RCC 7860 (cell line): ENCODE measurements at regions not wholly inside any gene's neighbourhood (a gene's known extent, or its start where the extent isn't known, plus 50 kb on each side); places are given as distances from the start of the nearest gene placed in this dataset.
A peak's percentile ranks its signal among the peaks of the same experiment; 100 is the strongest.

Experiments used
- DNase-seq: peaks from one replicate; pipeline ENCODE4 v3.0.0-alpha.2; 2015; ENCODE audit warnings: low spot score
- FAIRE-seq: peaks from 2 replicates; lab custom pipeline; 2012; peaks lifted over from hg19 to GRCh38; lab: Jason Lieb, UNC

GRCh38 chr10:52642208-52642607 lies 130.4 kb downstream of the MBL2 start:
- no peak for FAIRE-seq
- DNase-seq = no peak

DNA sequence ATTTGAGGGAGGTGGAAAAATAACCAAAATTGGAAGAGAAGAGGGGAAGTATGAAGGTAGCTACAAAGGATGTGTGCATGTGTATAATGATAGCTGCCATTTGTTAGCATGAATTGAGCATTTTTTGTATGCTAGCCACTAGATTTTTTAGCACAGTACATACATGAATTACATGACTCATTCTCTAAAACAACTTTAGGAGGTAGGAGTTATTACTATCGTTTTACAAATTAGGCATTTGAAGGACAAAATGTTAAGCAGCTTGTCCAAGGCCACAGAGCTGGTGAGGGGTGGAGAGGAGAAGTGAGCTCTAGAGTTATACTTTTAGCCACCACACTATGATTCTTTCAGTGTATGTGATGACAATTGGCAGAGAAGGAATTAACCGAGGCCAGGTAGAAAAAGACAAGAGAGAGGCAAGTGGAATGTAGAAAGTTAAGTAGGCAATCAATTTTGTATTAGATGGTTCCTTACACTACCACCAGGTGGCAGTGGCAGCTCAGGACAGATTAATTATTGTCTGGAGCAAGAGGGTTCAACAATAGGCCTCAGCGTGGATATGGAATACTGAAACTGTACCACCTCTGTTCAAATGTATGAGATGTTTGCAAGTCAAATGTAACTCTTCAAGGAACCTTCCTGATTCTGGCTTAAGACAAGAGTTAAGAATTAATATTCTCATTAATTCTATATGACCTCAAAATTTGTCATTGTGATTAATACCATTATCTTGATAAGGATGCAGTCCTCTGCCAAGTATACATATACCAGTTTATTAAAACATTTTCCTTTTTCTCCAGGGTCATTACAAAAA lies 128.0 kb downstream of the MBL2 start:
- FAIRE-seq = no peak

DNA sequence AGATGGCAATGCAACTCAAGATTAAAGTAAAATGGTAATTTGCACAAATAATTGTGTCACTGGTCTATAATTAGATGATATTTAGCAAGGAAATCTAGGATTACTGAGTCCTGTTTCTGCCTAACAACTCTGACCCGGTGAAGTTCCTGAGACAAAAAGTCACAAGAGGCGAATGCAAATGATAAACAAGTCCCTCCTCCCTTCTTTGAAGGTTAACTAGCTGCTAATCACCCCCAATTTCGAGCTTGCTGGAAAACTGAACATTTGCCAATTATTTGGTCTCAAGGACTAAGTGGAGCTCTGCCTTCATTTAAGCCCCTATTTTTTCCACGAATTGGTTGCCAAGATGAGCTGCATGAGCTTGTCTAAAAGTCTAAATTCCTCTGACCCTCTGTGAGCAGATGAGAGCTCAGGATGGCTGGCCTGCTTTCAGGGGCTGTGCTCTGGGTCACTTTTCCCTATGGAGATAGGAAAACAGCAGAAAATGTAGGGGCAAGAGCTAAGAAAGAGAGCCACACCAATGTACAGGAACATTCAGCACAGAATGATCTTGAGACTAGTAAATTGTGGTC lies 127.3 kb downstream of the MBL2 start:
- no peak for FAIRE-seq
- no peak for DNase-seq

More for the DNA sequence above, 128.0 kb downstream of the MBL2 start:
- peak; percentile 48 for DNase-seq

GRCh38 chr10:52649511-52649910 lies 123.1 kb downstream of the MBL2 start:
- no peak for FAIRE-seq
- DNase-seq = no peak

- FAIRE-seq (no peak), DNase-seq (no peak)
Observed at GRCh38 chr10:52650873-52651272, 121.7 kb downstream of the MBL2 start.

GRCh38 chr10:52651293-52651692 lies 121.3 kb downstream of the MBL2 start:
- DNase-seq = no peak
- FAIRE-seq = no peak

GRCh38 chr10:52652431-52653262 lies 119.9 kb downstream of the MBL2 start:
- FAIRE-seq (no peak), DNase-seq (no peak)

GRCh38 chr10:52653263-52653909 lies 119.2 kb downstream of the MBL2 start:
- DNase-seq = no peak

DNA sequence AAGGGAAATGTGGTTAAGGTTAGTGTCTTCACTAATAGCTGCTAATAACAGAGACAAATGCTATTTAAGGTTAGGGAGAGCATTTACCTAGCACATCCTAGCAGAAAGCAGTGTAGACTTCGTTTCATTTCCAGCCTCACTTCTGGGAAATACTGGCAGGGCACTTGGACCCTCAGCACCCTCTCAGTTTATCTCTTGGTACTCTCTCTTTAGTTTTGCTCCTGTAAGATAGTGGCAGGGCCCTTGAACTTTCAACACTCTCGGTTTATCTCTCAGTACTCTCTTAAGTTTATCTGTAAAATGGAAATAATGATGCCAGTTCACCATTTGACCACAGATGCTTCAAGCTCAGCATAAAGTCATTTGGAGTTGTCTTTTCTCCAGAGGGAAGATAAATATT lies 118.4 kb downstream of the MBL2 start:
- no peak for DNase-seq
- FAIRE-seq = no peak

More at GRCh38 chr10:52653263-52653909, 119.2 kb downstream of the MBL2 start:
- no peak for FAIRE-seq

DNA sequence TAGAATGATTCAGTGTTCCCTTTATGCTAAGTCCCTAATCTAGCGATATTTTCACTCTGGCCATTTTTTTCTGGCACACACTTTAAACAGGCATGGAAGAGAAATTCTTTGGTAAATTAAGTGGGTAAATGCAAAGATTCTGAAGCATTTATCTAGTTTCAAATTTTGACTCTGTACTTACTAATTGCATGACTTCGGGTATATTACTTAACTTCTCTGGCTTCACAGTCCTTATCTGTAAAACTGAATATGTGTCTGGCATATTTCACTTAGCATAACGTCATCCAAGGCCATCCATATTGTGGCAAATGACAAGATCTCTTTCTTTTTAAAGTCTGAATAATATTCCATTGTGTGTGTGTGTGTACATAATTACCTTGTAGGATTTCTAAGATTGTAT lies 114.5 kb downstream of the MBL2 start:
- DNase-seq (no peak), FAIRE-seq (no peak)

- FAIRE-seq = no peak
- DNase-seq = no peak
Observed at GRCh38 chr10:52659085-52659484, 113.5 kb downstream of the MBL2 start.

DNA sequence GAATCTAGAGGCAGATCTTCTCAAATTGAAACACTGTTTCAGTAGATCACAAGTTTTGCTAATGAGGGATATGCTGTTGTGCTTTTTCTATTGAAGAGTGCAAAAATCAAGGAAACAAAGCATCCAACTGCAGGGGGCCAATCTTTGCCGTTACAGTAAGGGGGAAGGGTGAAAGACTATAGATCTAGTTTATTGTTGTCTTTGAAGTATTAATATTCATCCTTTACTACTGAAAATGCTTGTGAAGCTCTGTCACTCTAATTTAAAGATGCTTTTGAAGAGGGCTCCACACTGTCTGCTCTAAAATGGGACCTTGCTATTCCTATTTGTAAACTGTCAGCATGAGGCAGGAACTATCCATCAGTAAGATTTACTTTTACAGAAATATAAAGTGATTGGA lies 110.3 kb downstream of the MBL2 start:
- FAIRE-seq (no peak), DNase-seq (no peak)

GRCh38 chr10:52663161-52663560 lies 109.4 kb downstream of the MBL2 start:
- DNase-seq (no peak), FAIRE-seq (no peak)

DNA sequence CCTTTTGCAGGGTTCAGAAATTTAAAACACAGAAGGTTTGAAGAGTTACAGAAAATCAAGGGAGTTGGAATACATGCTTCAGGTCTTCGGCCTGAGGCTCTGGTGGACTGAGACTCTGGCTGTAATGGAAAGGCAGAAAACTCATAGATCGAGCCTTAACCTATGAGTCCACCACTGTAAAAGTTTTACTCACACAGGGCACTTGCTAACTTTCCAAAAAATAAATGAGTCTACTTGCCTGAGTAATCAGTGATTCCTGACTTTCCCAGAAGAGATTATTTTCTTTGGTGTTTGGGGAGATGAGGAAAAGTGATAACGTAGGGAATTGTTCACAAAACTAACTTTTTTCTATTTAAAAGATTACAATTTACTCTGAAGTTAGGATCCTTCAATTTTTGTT lies 108.0 kb downstream of the MBL2 start:
- FAIRE-seq = no peak
- no peak for DNase-seq

- no peak for FAIRE-seq
Observed at GRCh38 chr10:52665821-52666220, 106.8 kb downstream of the MBL2 start.

DNA sequence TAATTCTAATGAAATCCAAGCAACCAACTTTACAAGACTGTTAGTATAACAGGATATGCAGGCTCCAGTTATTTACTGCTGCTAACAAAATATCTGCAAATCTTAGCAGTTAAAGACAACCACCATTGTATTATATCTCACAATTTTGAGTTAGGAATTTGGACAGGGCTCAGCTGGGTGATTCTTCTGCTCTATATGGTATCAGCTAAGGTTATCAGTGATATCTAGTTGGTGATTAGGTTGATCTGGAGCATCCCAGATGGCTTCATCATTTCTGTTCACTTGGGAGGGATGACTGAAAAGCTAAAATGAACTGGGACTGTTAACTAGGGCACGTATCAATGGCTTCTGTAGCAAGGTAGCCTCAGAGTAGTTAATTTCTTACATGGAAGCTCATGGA lies 105.7 kb downstream of the MBL2 start:
- FAIRE-seq (no peak), DNase-seq (no peak)

More at GRCh38 chr10:52665821-52666220, 106.8 kb downstream of the MBL2 start:
- no peak for DNase-seq

DNA sequence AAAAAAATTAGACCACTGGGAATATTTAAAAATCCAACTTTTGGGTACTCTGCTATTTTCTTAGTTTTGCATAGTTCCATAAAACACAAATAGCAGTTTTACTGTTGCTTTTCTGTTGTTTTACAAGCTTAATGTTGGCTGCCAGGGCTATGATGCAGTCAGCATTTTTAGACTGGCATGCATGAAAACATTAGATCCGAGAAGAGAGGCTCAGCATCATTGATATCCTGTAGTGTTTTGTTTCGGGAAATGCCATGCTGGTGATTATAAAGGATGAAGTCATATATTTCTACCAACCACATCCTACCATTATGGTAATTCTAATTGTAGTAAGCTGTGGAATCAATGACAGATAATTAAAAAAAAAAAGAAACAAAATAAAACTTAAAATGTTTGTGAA lies 104.6 kb downstream of the MBL2 start:
- FAIRE-seq = no peak
- no peak for DNase-seq

GRCh38 chr10:52672880-52673279 lies 99.7 kb downstream of the MBL2 start:
- FAIRE-seq (no peak), DNase-seq (no peak)

DNA sequence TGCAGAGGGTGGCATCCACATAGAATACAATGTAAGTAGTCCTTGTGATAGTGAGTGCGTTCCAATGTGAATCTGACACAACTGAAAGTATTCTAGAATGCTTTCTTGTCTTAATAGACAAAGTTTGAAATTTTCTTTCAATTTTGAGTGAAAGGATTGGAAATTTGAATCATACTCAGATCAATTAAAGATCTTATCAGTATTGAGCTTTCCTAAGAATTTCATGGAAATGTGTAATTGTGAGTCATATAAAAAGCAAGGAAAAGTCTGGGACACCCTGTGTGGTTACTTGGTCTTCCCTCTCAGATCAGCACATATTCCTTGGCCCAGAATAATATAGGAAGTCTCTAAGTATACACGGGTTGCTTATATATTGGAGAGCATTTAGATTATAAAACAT lies 99.1 kb downstream of the MBL2 start:
- no peak for FAIRE-seq

GRCh38 chr10:52674474-52674873 lies 98.1 kb downstream of the MBL2 start:
- FAIRE-seq (no peak), DNase-seq (no peak)

More for the DNA sequence above, 99.1 kb downstream of the MBL2 start:
- DNase-seq = no peak

- FAIRE-seq (no peak), DNase-seq (no peak)
Observed at GRCh38 chr10:52677086-52677485, 95.5 kb downstream of the MBL2 start.
